Endothelial cell of umbilical vein (primary cell): ENCODE measurements at regions not wholly inside any gene's neighbourhood (a gene's known extent, or its start where the extent isn't known, plus 50 kb on each side); places are given as distances from the start of the nearest gene placed in this dataset.

Experiments
- CTCF ChIP-seq, 2 donors: IDR thresholded peaks; 1 replicate in 1 of 2; 2 replicates in 1 of 2; pipeline ENCODE4 v1.5.1; 2011; ENCODE audit warnings: low read length in 2 of 2, mild to moderate bottlenecking in 2 of 2, moderate library complexity in 2 of 2, control low read depth in 1 of 2, inconsistent platforms in 1 of 2, low read depth in 1 of 2; ENCODE audit not compliant: insufficient read depth in 1 of 2; ENCODE audit errors: extremely low read depth in 1 of 2
- EZH2 ChIP-seq: IDR thresholded peaks from 2 replicates; pipeline ENCODE4 v1.6.1; 2012; ENCODE audit warnings: borderline replicate concordance, low read depth, mild to moderate bottlenecking, moderate library complexity, low read length, inconsistent platforms; ENCODE audit not compliant: severe bottlenecking
- FOS ChIP-seq: IDR thresholded peaks from 2 replicates; pipeline ENCODE4 v1.6.1; 2011; ENCODE audit warnings: mild to moderate bottlenecking, low read length, moderate library complexity, borderline replicate concordance; ENCODE audit not compliant: insufficient read depth
- GATA2 ChIP-seq: IDR thresholded peaks from 2 replicates; pipeline ENCODE4 v1.7.0; 2011; ENCODE audit warnings: low read depth, mild to moderate bottlenecking, moderate library complexity, mixed read lengths, low read length; ENCODE audit not compliant: insufficient read length, insufficient read depth
- JUN ChIP-seq: IDR thresholded peaks from 2 replicates; pipeline ENCODE4 v1.6.1; 2011; ENCODE audit warnings: borderline replicate concordance, low read depth; ENCODE audit not compliant: insufficient read length, insufficient read depth
- MAX ChIP-seq: IDR thresholded peaks from 2 replicates; pipeline ENCODE4 v1.6.1; 2011; ENCODE audit not compliant: insufficient read depth, insufficient read length
- MYC ChIP-seq: IDR thresholded peaks from one replicate; pipeline ENCODE4 v1.6.1; 2011; ENCODE audit warnings: mild to moderate bottlenecking, low read depth, low read length
- POLR2A ChIP-seq: IDR thresholded peaks from 2 replicates; pipeline ENCODE4 v1.6.1; 2012; ENCODE audit warnings: low read depth, mild to moderate bottlenecking, control low read depth, low read length
- POLR2AphosphoS5 ChIP-seq: IDR thresholded peaks from 2 replicates; pipeline ENCODE4 v1.6.1; 2012; ENCODE audit warnings: low read depth, mild to moderate bottlenecking, control low read depth, low read length, moderate library complexity; ENCODE audit not compliant: insufficient read depth

- TF ChIP-seq POLR2AphosphoS5 (no peak), EZH2 (no peak), POLR2A (no peak), CTCF (IDR thresholded peaks at IDR 0.05; ENCODE audit: extremely low read depth in 1 of 2, insufficient read depth in 1 of 2, low read depth in 1 of 2, low read length in 2 of 2) (no peak), JUN (no peak), FOS (no peak), MYC (no peak), MAX (no peak), GATA2 (no peak)
Observed at GRCh38 chr20:57111028-57111373, 155.4 kb downstream of the BMP7 start.
